ENCODE measurements at regions not wholly inside any gene's neighbourhood (a gene's known extent, or its start where the extent isn't known, plus 50 kb on each side); places are given as distances from the start of the nearest gene placed in this dataset.

DNA sequence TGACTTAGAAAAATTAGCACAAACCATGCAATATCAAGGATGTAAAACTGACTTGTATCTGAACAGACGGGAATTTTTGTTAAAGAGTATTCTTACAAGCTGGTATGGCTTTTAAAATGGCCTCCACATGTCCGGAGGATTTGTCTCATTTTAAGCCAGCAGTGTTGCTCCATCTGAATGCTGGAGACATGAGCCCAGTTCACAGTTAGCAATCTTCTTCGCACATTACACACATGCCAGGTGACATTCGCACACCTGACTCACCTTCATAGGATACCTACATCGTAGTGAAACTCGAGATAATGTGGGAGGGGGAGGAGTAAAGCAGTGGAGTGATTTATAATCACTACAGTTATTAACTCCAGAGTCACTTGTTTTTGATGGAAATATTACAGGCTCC lies 231.8 kb upstream of the RBBP8 start:
- no peaks in the 10 kb centered on the region for H3K4me1 ChIP-seq
- intact Hi-C loops (cut with DNase I): loop anchor here (10.0 kb wide), 1 partner anchor 787 kb away; no protein-coding TSS in a partner anchor
- H3K9ac ChIP-seq (ENCODE audit: low read depth in 2 of 2, low read length in 2 of 2): no peak overlapping the region
- H3K27ac ChIP-seq: no peak overlapping the region
- no peak overlapping the region for H3K4me3 ChIP-seq
- DNase-seq: no peak
- H3K27me3 ChIP-seq: no peaks in the 10 kb centered on the region
- H3K36me3 ChIP-seq: no peaks in the 10 kb centered on the region
- H3K9me3 ChIP-seq: no peaks in the 10 kb centered on the region
- TF ChIP-seq CTCF (IDR thresholded peaks at IDR 0.05): no peak

DNA sequence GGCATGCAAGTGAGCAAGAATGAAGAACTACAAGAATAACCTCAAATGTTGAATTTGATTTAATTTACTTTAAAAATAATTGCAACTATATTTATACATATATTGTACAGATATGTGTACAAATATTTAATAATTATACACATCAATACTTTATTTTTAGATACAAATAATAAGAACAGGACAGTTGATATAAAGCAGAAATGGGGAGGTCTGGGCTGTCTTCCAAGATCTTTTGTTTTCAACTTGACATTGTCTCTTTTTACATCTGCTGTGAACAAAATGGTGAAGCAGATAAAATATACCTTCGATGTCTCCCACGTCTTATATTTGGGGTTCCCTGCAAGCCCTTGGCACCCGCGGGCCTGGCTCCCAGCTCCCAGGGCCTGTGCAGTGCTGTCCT lies 231.3 kb upstream of the RBBP8 start:
- TF ChIP-seq CTCF (IDR thresholded peaks at IDR 0.05): no peak
- Histone ChIP-seq H3K27me3 (no peaks in the 10 kb centered on the region), H3K36me3 (no peaks in the 10 kb centered on the region), H3K9me3 (no peaks in the 10 kb centered on the region), H3K27ac (no peak overlapping the region), H3K9ac (ENCODE audit: low read depth in 2 of 2, low read length in 2 of 2) (no peak overlapping the region), H3K4me3 (no peak overlapping the region), H3K4me1 (no peaks in the 10 kb centered on the region)
- intact Hi-C loops (cut with DNase I): loop anchor here (10.0 kb wide), 1 partner anchor 787 kb away; no protein-coding TSS in a partner anchor
- no peak for DNase-seq

DNA sequence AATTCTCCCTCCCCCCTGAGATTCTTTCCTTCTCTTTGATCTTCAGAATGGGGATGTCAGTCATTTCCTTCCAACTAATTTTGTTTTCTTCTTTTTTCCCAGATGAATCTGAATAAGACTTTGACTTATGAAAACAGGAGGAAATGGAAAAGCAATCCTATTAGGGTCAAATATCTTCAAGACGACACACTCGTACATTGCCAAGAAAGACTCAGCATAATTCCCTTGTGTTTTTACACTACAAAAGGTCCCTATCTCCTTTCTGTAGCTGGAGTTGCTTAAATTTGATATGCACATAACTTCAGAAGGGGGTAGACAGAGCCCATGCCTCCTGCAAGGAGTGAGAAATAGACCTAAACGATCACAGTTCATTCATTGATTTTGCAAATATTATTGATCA lies 230.3 kb upstream of the RBBP8 start:
- Histone ChIP-seq H3K4me3 (no peak overlapping the region), H3K27ac (no peak overlapping the region), H3K4me1 (no peaks in the 10 kb centered on the region), H3K9ac (ENCODE audit: low read depth in 2 of 2, low read length in 2 of 2) (no peak overlapping the region), H3K27me3 (no peaks in the 10 kb centered on the region), H3K36me3 (no peaks in the 10 kb centered on the region), H3K9me3 (no peaks in the 10 kb centered on the region)
- DNase-seq: no peak
- intact Hi-C loops (cut with DNase I): loop anchor here (10.0 kb wide), 1 partner anchor 788 kb away; no protein-coding TSS in a partner anchor
- TF ChIP-seq CTCF (IDR thresholded peaks at IDR 0.05): no peak

- no peaks in the 10 kb centered on the region for H3K27me3 ChIP-seq
- DNase-seq: peak; percentile 38
- no peaks in the 10 kb centered on the region for H3K36me3 ChIP-seq
- intact Hi-C loops (cut with DNase I): loop anchor here (10.0 kb wide), 1 partner anchor 789 kb away; no protein-coding TSS in a partner anchor
- no peak overlapping the region for H3K27ac ChIP-seq
- no peaks in the 10 kb centered on the region for H3K9me3 ChIP-seq
- H3K9ac ChIP-seq (ENCODE audit: low read depth in 2 of 2, low read length in 2 of 2): no peak overlapping the region
- TF ChIP-seq CTCF (IDR thresholded peaks at IDR 0.05): peak; percentile 82
- no peak overlapping the region for H3K4me3 ChIP-seq
- no peaks in the 10 kb centered on the region for H3K4me1 ChIP-seq
Measured at GRCh38 chr18:22703883-22704585, 229.1 kb upstream of the RBBP8 start.

- DNase-seq: no peak
- intact Hi-C loops (cut with DNase I): loop anchor here (10.0 kb wide), 1 partner anchor 790 kb away; no protein-coding TSS in a partner anchor
- no peak overlapping the region for H3K27ac ChIP-seq
Measured at GRCh38 chr18:22704586-22704918, 228.6 kb upstream of the RBBP8 start.

More at GRCh38 chr18:22704586-22704918, 228.6 kb upstream of the RBBP8 start:
- Histone ChIP-seq H3K36me3 (no peaks in the 10 kb centered on the region), H3K4me1 (no peaks in the 10 kb centered on the region), H3K9me3 (no peaks in the 10 kb centered on the region), H3K4me3 (no peak overlapping the region), H3K9ac (ENCODE audit: low read depth in 2 of 2, low read length in 2 of 2) (no peak overlapping the region), H3K27me3 (no peaks in the 10 kb centered on the region)
- no peak for TF ChIP-seq CTCF (IDR thresholded peaks at IDR 0.05)

Measured in colonic mucosa (tissue), 4 donors.